ENCODE measurements at regions not wholly inside any gene's neighbourhood (a gene's known extent, or its start where the extent isn't known, plus 50 kb on each side); places are given as distances from the start of the nearest gene placed in this dataset.

GRCh38 chr5:67976181-67976580 lies 239.4 kb upstream of the PIK3R1 start:
- TF ChIP-seq, protein P1, sequence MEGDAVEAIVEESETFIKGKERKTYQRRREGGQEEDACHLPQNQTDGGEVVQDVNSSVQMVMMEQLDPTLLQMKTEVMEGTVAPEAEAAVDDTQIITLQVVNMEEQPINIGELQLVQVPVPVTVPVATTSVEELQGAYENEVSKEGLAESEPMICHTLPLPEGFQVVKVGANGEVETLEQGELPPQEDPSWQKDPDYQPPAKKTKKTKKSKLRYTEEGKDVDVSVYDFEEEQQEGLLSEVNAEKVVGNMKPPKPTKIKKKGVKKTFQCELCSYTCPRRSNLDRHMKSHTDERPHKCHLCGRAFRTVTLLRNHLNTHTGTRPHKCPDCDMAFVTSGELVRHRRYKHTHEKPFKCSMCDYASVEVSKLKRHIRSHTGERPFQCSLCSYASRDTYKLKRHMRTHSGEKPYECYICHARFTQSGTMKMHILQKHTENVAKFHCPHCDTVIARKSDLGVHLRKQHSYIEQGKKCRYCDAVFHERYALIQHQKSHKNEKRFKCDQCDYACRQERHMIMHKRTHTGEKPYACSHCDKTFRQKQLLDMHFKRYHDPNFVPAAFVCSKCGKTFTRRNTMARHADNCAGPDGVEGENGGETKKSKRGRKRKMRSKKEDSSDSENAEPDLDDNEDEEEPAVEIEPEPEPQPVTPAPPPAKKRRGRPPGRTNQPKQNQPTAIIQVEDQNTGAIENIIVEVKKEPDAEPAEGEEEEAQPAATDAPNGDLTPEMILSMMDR (IDR thresholded peaks at IDR 0.05), result no peak
- TF ChIP-seq POLR2A (IDR thresholded peaks at IDR 0.05), result no peak
- no peak for TF ChIP-seq POLR2AphosphoS5 (IDR thresholded peaks at IDR 0.05)
- TF ChIP-seq EP300 (IDR thresholded peaks at IDR 0.05; ENCODE audit: low read depth), result no peak
